Neural progenitor cell (in vitro differentiated cells): ENCODE measurements at regions not wholly inside any gene's neighbourhood (a gene's known extent, or its start where the extent isn't known, plus 50 kb on each side); places are given as distances from the start of the nearest gene placed in this dataset.

Source experiments
- DNase-seq: peaks from one replicate; pipeline ENCODE4 v3.0.0-alpha.2; 2016; ENCODE audit warnings: low spot score
- H2AFZ ChIP-seq: fragments of 200-600 bp; sonication (generic); replicated peaks from 2 replicates; pipeline ENCODE4 v1.6.1; 2016; ENCODE audit warnings: antibody characterized with exemption
- H3F3A ChIP-seq: fragments of 200-600 bp; sonication (generic); 2 replicates; pipeline ENCODE4 v1.6.1; 2016; ENCODE audit warnings: antibody characterized with exemption, low read depth
- H3K27ac ChIP-seq: fragments of 200-600 bp; sonication (generic); 2 replicates; pipeline ENCODE4 v1.5.1; 2016; ENCODE audit warnings: mild to moderate bottlenecking
- H3K27me3 ChIP-seq: fragments of 200-600 bp; sonication (generic); 2 replicates; pipeline ENCODE4 v1.6.1; 2016; ENCODE audit warnings: mild to moderate bottlenecking, moderate library complexity
- H3K36me3 ChIP-seq: fragments of 200-600 bp; sonication (generic); 2 replicates; pipeline ENCODE4 v1.5.1; 2016
- H3K4me1 ChIP-seq: fragments of 200-600 bp; sonication (generic); 2 replicates; pipeline ENCODE4 v1.6.1; 2016; ENCODE audit warnings: mixed run types
- H3K4me2 ChIP-seq: fragments of 200-600 bp; sonication (generic); 2 replicates; pipeline ENCODE4 v1.6.1; 2016
- H3K4me3 ChIP-seq: fragments of 200-600 bp; sonication (generic); 2 replicates; pipeline ENCODE4 v1.5.1; 2016
- H3K79me2 ChIP-seq: fragments of 200-600 bp; sonication (generic); 2 replicates; pipeline ENCODE4 v1.6.1; 2016; ENCODE audit warnings: low read depth
- H3K9ac ChIP-seq: fragments of 200-600 bp; sonication (generic); 2 replicates; pipeline ENCODE4 v1.6.1; 2016
- H3K9me3 ChIP-seq: fragments of 200-600 bp; sonication (generic); 2 replicates; pipeline ENCODE4 v1.5.1; 2016; ENCODE audit warnings: low read depth
- H4K20me1 ChIP-seq: fragments of 200-600 bp; sonication (generic); 2 replicates; pipeline ENCODE4 v1.6.1; 2016; ENCODE audit warnings: low read depth
- H3K27ac Mint-ChIP-seq: 3 replicates; pipeline ENCODE4 v1.8.0; 2021; ENCODE audit warnings: mixed read lengths
- H3K27me3 Mint-ChIP-seq: 2 replicates; pipeline ENCODE4 v1.8.0; 2022; ENCODE audit warnings: low read depth, mild to moderate bottlenecking, inconsistent platforms, moderate library complexity, mixed read lengths; ENCODE audit not compliant: insufficient read depth
- H3K36me3 Mint-ChIP-seq: 3 replicates; pipeline ENCODE4 v1.8.0; 2021; ENCODE audit warnings: mixed read lengths
- H3K4me1 Mint-ChIP-seq: 3 replicates; pipeline ENCODE4 v1.8.0; 2021; ENCODE audit warnings: mixed read lengths
- H3K4me3 Mint-ChIP-seq: 3 replicates; pipeline ENCODE4 v1.8.0; 2021; ENCODE audit warnings: mild to moderate bottlenecking, moderate library complexity, mixed read lengths
- H3K9me3 Mint-ChIP-seq: 3 replicates; pipeline ENCODE4 v1.8.0; 2020; ENCODE audit warnings: mixed read lengths
- CTCF ChIP-seq: fragments of 200-600 bp; sonication (generic); IDR thresholded peaks from 2 replicates; pipeline ENCODE4 v1.5.1; 2017; ENCODE audit warnings: antibody characterized with exemption, mild to moderate bottlenecking
- EZH2 ChIP-seq: fragments of 200-600 bp; sonication (generic); IDR thresholded peaks from 2 replicates; pipeline ENCODE4 v1.6.1; 2017; ENCODE audit warnings: antibody characterized with exemption, mild to moderate bottlenecking, moderate library complexity
- EZH2phosphoT487 ChIP-seq: fragments of 200-600 bp; sonication (generic); IDR thresholded peaks from 2 replicates; pipeline ENCODE4 v1.6.1; 2017; ENCODE audit warnings: antibody characterized with exemption

GRCh38 chr19:30224689-30225606 lies 147.2 kb upstream of the ZNF536 start:
- Mint-ChIP-seq H3K4me3 (peak overlapping the region; percentile 88), H3K27ac (no peak overlapping the region), H3K36me3 (no peaks in the 10 kb centered on the region), H3K4me1 (peaks cover 39% of the 10 kb centered on the region), H3K9me3 (peaks cover 2% of the 10 kb centered on the region), H3K27me3 (peaks cover 35% of the 10 kb centered on the region)
- Histone ChIP-seq H3F3A (peaks cover 48% of the 10 kb centered on the region), H3K9me3 (no peaks in the 10 kb centered on the region), H3K27me3 (peaks cover 95% of the 10 kb centered on the region), H3K79me2 (no peaks in the 10 kb centered on the region), H2AFZ (no peak overlapping the region), H3K4me1 (peaks cover 39% of the 10 kb centered on the region), H4K20me1 (peaks cover 23% of the 10 kb centered on the region), H3K9ac (no peak overlapping the region), H3K4me3 (peak overlapping the region; percentile 71), H3K27ac (no peak overlapping the region), H3K4me2 (peak overlapping the region; percentile 99), H3K36me3 (no peaks in the 10 kb centered on the region)
- TF ChIP-seq EZH2phosphoT487 (peak; percentile 66), EZH2 (peak; percentile 84), CTCF (peak; percentile 3)
- DNase-seq, result peak; percentile 64

- Histone ChIP-seq H3K27ac (no peak overlapping the region), H3F3A (peaks cover 52% of the 10 kb centered on the region), H4K20me1 (peaks cover 23% of the 10 kb centered on the region), H3K9ac (no peak overlapping the region), H3K27me3 (peaks cover 99% of the 10 kb centered on the region), H3K4me1 (peaks cover 40% of the 10 kb centered on the region), H3K36me3 (no peaks in the 10 kb centered on the region), H3K79me2 (no peaks in the 10 kb centered on the region), H3K4me3 (peak overlapping the region; percentile 71), H2AFZ (peak overlapping the region; percentile 66), H3K9me3 (no peaks in the 10 kb centered on the region), H3K4me2 (peak overlapping the region; percentile 99)
- DNase-seq, result peak; percentile 60
- Mint-ChIP-seq H3K27ac (no peak overlapping the region), H3K9me3 (peaks cover 2% of the 10 kb centered on the region), H3K36me3 (no peaks in the 10 kb centered on the region), H3K4me3 (peak overlapping the region; percentile 95), H3K27me3 (peaks cover 35% of the 10 kb centered on the region), H3K4me1 (peaks cover 47% of the 10 kb centered on the region)
- TF ChIP-seq CTCF, result no peak
- no peak for TF ChIP-seq EZH2phosphoT487
- TF ChIP-seq EZH2, result no peak
These were observed 146.3 kb upstream of the ZNF536 start for GRCh38 chr19:30225676-30226463.

GRCh38 chr19:30226464-30227011 lies 145.6 kb upstream of the ZNF536 start:
- Mint-ChIP-seq H3K36me3 (no peaks in the 10 kb centered on the region), H3K4me3 (peak overlapping the region; percentile 95), H3K27ac (peak overlapping the region; percentile 75), H3K27me3 (peaks cover 33% of the 10 kb centered on the region), H3K4me1 (peaks cover 51% of the 10 kb centered on the region), H3K9me3 (peaks cover 2% of the 10 kb centered on the region)
- H3K79me2 ChIP-seq, result no peaks in the 10 kb centered on the region
- no peak overlapping the region for H3K9ac ChIP-seq
- peaks cover 52% of the 10 kb centered on the region for H3F3A ChIP-seq
- H3K4me3 ChIP-seq, result peak overlapping the region; percentile 71
- H3K4me1 ChIP-seq, result peaks cover 40% of the 10 kb centered on the region
- H3K36me3 ChIP-seq, result no peaks in the 10 kb centered on the region
- H3K4me2 ChIP-seq, result peak overlapping the region; percentile 99
- no peak overlapping the region for H3K27ac ChIP-seq
- peaks cover 100% of the 10 kb centered on the region for H3K27me3 ChIP-seq
- H3K9me3 ChIP-seq, result no peaks in the 10 kb centered on the region
- H4K20me1 ChIP-seq, result peaks cover 23% of the 10 kb centered on the region
- TF ChIP-seq EZH2 (peak; percentile 92), CTCF (no peak), EZH2phosphoT487 (peak; percentile 54)
- DNase-seq, result peak; percentile 48
- peak overlapping the region; percentile 66 for H2AFZ ChIP-seq
